H1 (cell line): ENCODE measurements at regions not wholly inside any gene's neighbourhood (a gene's known extent, or its start where the extent isn't known, plus 50 kb on each side); places are given as distances from the start of the nearest gene placed in this dataset.

Experiments used
- CTCF ChIA-PET: fragments of 300-600 bp; sonication (Branson Sonifier 250); formaldehyde crosslinking; loops from one replicate; lab custom pipeline; 2021; ENCODE audit not compliant: partially characterized antibody; lab: Charles Lee
- POLR2A ChIA-PET: fragments of 300-600 bp; sonication (Branson Sonifier 250); formaldehyde crosslinking; loops from one replicate; lab custom pipeline; 2021; ENCODE audit warnings: inconsistent platforms; ENCODE audit not compliant: partially characterized antibody; lab: Charles Lee
- DNase-seq, 2 experiments: peaks; one replicate each; pipeline versions ENCODE4 v3.0.0 to v3.0.0-alpha.2; 2010 to 2022; ENCODE audit warnings: low spot score in 2 of 2, low read depth in 1 of 2, mixed read lengths in 1 of 2
- FAIRE-seq: peaks from 2 replicates; lab custom pipeline; 2011; peaks lifted over from hg19 to GRCh38; lab: Jason Lieb, UNC
- H2AFZ ChIP-seq: 2 replicates; pipeline ENCODE4 v1.8.1; 2012; ENCODE audit warnings: low read length, inconsistent platforms
- H2AK5ac ChIP-seq: 2 replicates; pipeline ENCODE4 v1.6.1; 2013; ENCODE audit warnings: low read depth, low read length
- H2BK120ac ChIP-seq: replicated peaks from 2 replicates; pipeline ENCODE3; 2013; ENCODE audit warnings: low read depth, low read length, inconsistent platforms
- H2BK12ac ChIP-seq: 2 replicates; pipeline ENCODE4 v1.6.1; 2013; ENCODE audit warnings: low read depth, low read length
- H2BK15ac ChIP-seq: 2 replicates; pipeline ENCODE4 v1.6.1; 2013; ENCODE audit warnings: low read length
- H2BK20ac ChIP-seq: 2 replicates; pipeline ENCODE4 v1.6.1; 2013; ENCODE audit warnings: low read length
- H2BK5ac ChIP-seq: 2 replicates; pipeline ENCODE4 v1.6.1; 2013; ENCODE audit warnings: low read depth, low read length
- H3K14ac ChIP-seq: 2 replicates; pipeline ENCODE4 v1.6.1; 2013; ENCODE audit warnings: inconsistent platforms; ENCODE audit not compliant: insufficient read length
- H3K18ac ChIP-seq: 2 replicates; pipeline ENCODE4 v1.6.1; 2013; ENCODE audit warnings: low read length; ENCODE audit errors: extremely low read depth
- H3K23ac ChIP-seq: 2 replicates; pipeline ENCODE4 v1.6.1; 2013; ENCODE audit warnings: inconsistent platforms; ENCODE audit not compliant: insufficient read length
- H3K23me2 ChIP-seq: 2 replicates; pipeline ENCODE4 v1.6.1; 2013; ENCODE audit warnings: low read depth, low read length
- H3K27ac ChIP-seq: 2 replicates; pipeline ENCODE4 v1.6.1; 2011; ENCODE audit warnings: low read depth, low read length, inconsistent platforms
- H3K27me3 ChIP-seq, 4 experiments: replicated peaks in 1 of 4; 1 replicate in 1 of 4; 2 replicates in 3 of 4; pipeline versions ENCODE4 v1.6.1 to v1.8.1; 2011 to 2013; ENCODE audit warnings: low read length in 3 of 4, mild to moderate bottlenecking in 3 of 4, inconsistent platforms in 2 of 4, mixed read lengths in 2 of 4, moderate library complexity in 1 of 4; ENCODE audit not compliant: control insufficient read depth in 3 of 4, insufficient read depth in 3 of 4; ENCODE audit errors: extremely low read depth in 1 of 4
- H3K36me3 ChIP-seq, 4 experiments: 2 replicates each; pipeline versions ENCODE4 v1.6.1 to v1.8.1; 2011 to 2013; ENCODE audit warnings: mild to moderate bottlenecking in 4 of 4, low read length in 3 of 4, moderate library complexity in 2 of 4, control low read depth in 1 of 4, inconsistent platforms in 1 of 4; ENCODE audit not compliant: insufficient read depth in 4 of 4, control insufficient read depth in 2 of 4
- H3K4ac ChIP-seq: replicated peaks from 2 replicates; pipeline ENCODE3; 2013; ENCODE audit warnings: low read length, low read depth, mixed read lengths, inconsistent platforms; ENCODE audit not compliant: insufficient read length
- H3K4me1 ChIP-seq, 4 experiments: replicated peaks in 1 of 4; 1 replicate in 1 of 4; 2 replicates in 3 of 4; pipeline versions ENCODE4 v1.6.1 to v1.8.1; 2011 to 2013; ENCODE audit warnings: low read length in 3 of 4, inconsistent platforms in 2 of 4, mixed read lengths in 1 of 4; ENCODE audit not compliant: insufficient read depth in 4 of 4, control insufficient read depth in 3 of 4
- H3K4me2 ChIP-seq, 2 experiments: 2 replicates each; pipeline versions ENCODE4 v1.6.1 to v1.8.1; 2011 to 2013; ENCODE audit warnings: low read depth in 2 of 2, low read length in 2 of 2, control low read depth in 1 of 2, inconsistent platforms in 1 of 2, mild to moderate bottlenecking in 1 of 2; ENCODE audit not compliant: insufficient read depth in 1 of 2
- H3K4me3 ChIP-seq, 4 experiments: fragments of 200-600, 300-600 bp in 1 of 4; sonication (generic), shearing (Covaris generic), sonication (Bioruptor Twin) in 1 of 4; 2 replicates each; pipeline versions ENCODE4 v1.5.1 to v1.8.1; 2011 to 2016; ENCODE audit warnings: low read length in 4 of 4, low read depth in 3 of 4, control low read depth in 2 of 4, inconsistent platforms in 2 of 4, mild to moderate bottlenecking in 2 of 4, mixed read lengths in 1 of 4, moderate library complexity in 1 of 4; ENCODE audit not compliant: insufficient read depth in 2 of 4; ENCODE audit errors: extremely low read depth in 1 of 4
- H3K56ac ChIP-seq: replicated peaks from 2 replicates; pipeline ENCODE3; 2013; ENCODE audit warnings: low read depth, mild to moderate bottlenecking, mixed read lengths, low read length, inconsistent platforms; ENCODE audit not compliant: insufficient read length
- H3K79me1 ChIP-seq: 2 replicates; pipeline ENCODE4 v1.6.1; 2013; ENCODE audit warnings: low read depth, low read length, control low read depth
- H3K79me2 ChIP-seq, 2 experiments: 2 replicates each; pipeline versions ENCODE4 v1.6.1 to v1.8.1; 2012 to 2013; ENCODE audit warnings: low read length in 2 of 2, mild to moderate bottlenecking in 2 of 2, inconsistent platforms in 1 of 2; ENCODE audit not compliant: insufficient read depth in 2 of 2, control insufficient read depth in 1 of 2
- H3K9ac ChIP-seq, 4 experiments: replicated peaks in 1 of 4; 1 replicate in 1 of 4; 2 replicates in 3 of 4; pipeline versions ENCODE4 v1.6.1 to v1.8.1; 2011 to 2013; ENCODE audit warnings: low read depth in 3 of 4, low read length in 3 of 4, control low read depth in 2 of 4, mild to moderate bottlenecking in 2 of 4, moderate library complexity in 2 of 4, inconsistent platforms in 1 of 4; ENCODE audit errors: extremely low read depth in 1 of 4
- H3K9me3 ChIP-seq, 2 experiments: 2 replicates each; pipeline versions ENCODE4 v1.6.1 to v1.8.1; 2012 to 2013; ENCODE audit warnings: mild to moderate bottlenecking in 2 of 2, moderate library complexity in 2 of 2, control low read depth in 1 of 2, inconsistent platforms in 1 of 2, low read depth in 1 of 2, low read length in 1 of 2, mixed read lengths in 1 of 2; ENCODE audit not compliant: insufficient read depth in 2 of 2
- H4K20me1 ChIP-seq, 2 experiments: replicated peaks in 1 of 2; 2 replicates each; pipeline versions ENCODE3 to v1.8.1; 2011 to 2013; ENCODE audit warnings: inconsistent platforms in 2 of 2, low read length in 2 of 2, mild to moderate bottlenecking in 1 of 2; ENCODE audit not compliant: insufficient read depth in 2 of 2, control insufficient read depth in 1 of 2
- H4K5ac ChIP-seq: 2 replicates; pipeline ENCODE4 v1.6.1; 2013; ENCODE audit warnings: low read length, low read depth, mixed read lengths, inconsistent platforms; ENCODE audit not compliant: insufficient read length
- H4K8ac ChIP-seq: 2 replicates; pipeline ENCODE4 v1.8.0; 2013; ENCODE audit warnings: mild to moderate bottlenecking, moderate library complexity, low read length, inconsistent platforms; ENCODE audit not compliant: insufficient read depth; ENCODE audit errors: extremely low read depth
- H4K91ac ChIP-seq: replicated peaks from 2 replicates; pipeline ENCODE3; 2013; ENCODE audit warnings: low read length, mixed read lengths, inconsistent platforms; ENCODE audit not compliant: insufficient read length
- ASH2L ChIP-seq: fragments of 200-600, 300-600 bp; sonication (generic); IDR thresholded peaks from one replicate; pipeline ENCODE4 v1.7.1; 2017; ENCODE audit warnings: low read length
- CHD1 ChIP-seq: IDR thresholded peaks from 2 replicates; pipeline ENCODE4 v1.6.1; 2012; ENCODE audit warnings: low read depth, low read length, improper control_type of control experiment
- CTBP2 ChIP-seq: IDR thresholded peaks from 2 replicates; pipeline ENCODE4 v1.7.0; 2011; ENCODE audit warnings: borderline replicate concordance, mild to moderate bottlenecking, moderate library complexity, mixed read lengths, low read length; ENCODE audit not compliant: insufficient read depth, insufficient read length
- GTF2F1 ChIP-seq: IDR thresholded peaks from 2 replicates; pipeline ENCODE4 v1.6.1; 2012; ENCODE audit warnings: low read depth, low read length, improper control_type of control experiment, borderline replicate concordance
- POU5F1 ChIP-seq: IDR thresholded peaks from 2 replicates; pipeline ENCODE4 v1.6.1; 2011; ENCODE audit warnings: low read depth, mild to moderate bottlenecking, low read length, moderate library complexity
- SIRT6 ChIP-seq: IDR thresholded peaks from one replicate; pipeline ENCODE4 v1.7.1; 2012; ENCODE audit warnings: low read length, inconsistent platforms
- SP4 ChIP-seq: IDR thresholded peaks from 2 replicates; pipeline ENCODE4 v1.6.1; 2012; ENCODE audit warnings: low read length, inconsistent platforms
- TBP ChIP-seq: IDR thresholded peaks from 2 replicates; pipeline ENCODE4 v1.6.1; 2011; ENCODE audit warnings: low read depth, low read length, improper control_type of control experiment
- YY1 ChIP-seq: IDR thresholded peaks from 2 replicates; pipeline ENCODE4 v1.6.1; 2011; ENCODE audit warnings: low read depth, mild to moderate bottlenecking, low read length
- WGBS, 2 experiments: shearing (Covaris generic) in 1 of 2; methylation state at CpG; one replicate each; pipeline versions ENCODE4 v1.1.6 to v1.1.7; 2013 to 2015; ENCODE audit warnings: low lambda C conversion rate in 2 of 2, mixed read lengths in 2 of 2, inconsistent platforms in 1 of 2, low coverage in 1 of 2, missing lambda C conversion rate in 1 of 2; ENCODE audit not compliant: insufficient replicate concordance in 2 of 2, insufficient coverage in 1 of 2, insufficient read length in 1 of 2; ENCODE audit errors: extremely low coverage in 1 of 2, missing lambda C conversion rate in 1 of 2; 5-methylcytosine and 5-hydroxymethylcytosine counted together

DNA sequence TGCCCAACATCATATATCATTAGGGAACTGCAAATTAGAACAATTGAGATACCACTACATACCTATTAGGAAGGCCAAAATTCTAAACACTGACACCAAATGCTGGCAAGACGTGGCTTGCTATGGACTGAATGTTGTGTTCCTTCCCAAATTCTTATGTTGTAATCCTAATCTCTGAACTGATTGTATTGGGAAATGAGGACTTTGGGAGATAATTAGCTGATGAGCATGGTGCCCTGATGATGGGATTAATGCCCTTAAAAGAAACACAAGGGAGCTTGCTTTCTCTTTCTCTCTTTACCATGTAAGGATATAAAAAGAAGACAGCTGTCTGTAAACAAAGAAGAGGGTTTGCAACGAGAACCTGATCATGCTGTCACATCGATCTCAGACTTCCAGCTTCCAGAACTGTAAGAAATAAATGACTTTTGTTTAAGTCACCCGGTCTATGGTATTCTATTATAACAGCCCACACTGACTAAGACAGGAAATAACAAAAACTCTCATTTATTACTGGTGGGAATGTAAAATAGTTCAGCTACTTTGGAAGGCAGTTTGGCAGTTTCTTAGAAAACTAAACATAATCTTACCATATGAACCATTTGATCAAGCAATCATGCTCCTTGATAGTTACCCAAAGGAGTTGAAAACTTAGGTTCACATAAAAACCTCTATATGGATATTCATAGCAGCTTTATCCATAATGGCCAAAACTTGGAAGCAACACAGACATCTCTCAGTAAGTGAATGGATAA lies 458.3 kb upstream of the CBLB start:
- no peaks in the 10 kb centered on the region for H4K20me1 ChIP-seq
- H3K18ac ChIP-seq, result no peak overlapping the region
- H2BK15ac ChIP-seq, result no peak overlapping the region
- FAIRE-seq (no peak), DNase-seq (no peak)
- no peaks in the 10 kb centered on the region for H3K27me3 ChIP-seq
- H4K5ac ChIP-seq, result no peak overlapping the region
- ChIA-PET POLR2A (no interaction called here), CTCF (no interaction called here)
- no peak overlapping the region for H2AK5ac ChIP-seq
- H2BK20ac ChIP-seq, result no peak overlapping the region
- H3K14ac ChIP-seq, result no peak overlapping the region
- H2BK120ac ChIP-seq, result no peak overlapping the region
- H3K4ac ChIP-seq, result no peak overlapping the region
- peak overlapping the region; percentile 93; the same call in 1 of the 2 replicates for H2AFZ ChIP-seq
- 78% methylated on average over 4 of the region's 4 CpGs; no CpG with 5 or more reads in 1 of the 2 experiments for WGBS, 2 experiments
- no peaks in the 10 kb centered on the region for H3K79me2 ChIP-seq
- H2BK5ac ChIP-seq, result no peak overlapping the region
- H4K91ac ChIP-seq, result no peak overlapping the region
- H3K79me1 ChIP-seq, result no peaks in the 10 kb centered on the region
- no peak overlapping the region for H3K27ac ChIP-seq
- H3K9me3 ChIP-seq, result peaks cover 0 to 4% of the 10 kb centered on the region in 2 experiments; a peak in 1 of 4 replicates
- H3K36me3 ChIP-seq, result 0 out of 8 replicates have a peak, but pooled peaks cover 0 to 2% (median 0%) of the 10 kb centered on the region in 4 experiments
- no peak overlapping the region for H3K56ac ChIP-seq
- H3K4me2 ChIP-seq, result no peak overlapping the region
- TF ChIP-seq GTF2F1 (no peak), POU5F1 (no peak), CTBP2 (no peak), SIRT6 (no peak), SP4 (no peak), YY1 (no peak), CHD1 (no peak), TBP (no peak), ASH2L (no peak)
- TF ChIP-seq, all 59 proteins: peak for 0
- H3K23me2 ChIP-seq, result no peaks in the 10 kb centered on the region
- H3K4me3 ChIP-seq, result no peak overlapping the region
- H3K23ac ChIP-seq, result no peak overlapping the region
- no peak overlapping the region for H3K9ac ChIP-seq
- H4K8ac ChIP-seq, result no peak overlapping the region
- no peak overlapping the region for H2BK12ac ChIP-seq
- peaks cover 0 to 3% (median 0%) of the 10 kb centered on the region in 4 experiments; a peak in 1 of 7 replicates for H3K4me1 ChIP-seq
